Smooth muscle cell (in vitro differentiated cells): ENCODE measurements at regions not wholly inside any gene's neighbourhood (a gene's known extent, or its start where the extent isn't known, plus 50 kb on each side); places are given as distances from the start of the nearest gene placed in this dataset.

Source experiments
- DNase-seq: peaks from one replicate; lab custom pipeline; 2025; ENCODE audit not compliant: unreplicated experiment; lab: John Stamatoyannopoulos, UW
- H2AFZ ChIP-seq: fragments of 200-600 bp; sonication (generic); 2 replicates; pipeline ENCODE4 v1.6.0; 2016; ENCODE audit warnings: antibody characterized with exemption, low read depth, mild to moderate bottlenecking
- H3F3A ChIP-seq: fragments of 200-600 bp; sonication (generic); 2 replicates; pipeline ENCODE4 v1.6.0; 2017; ENCODE audit warnings: antibody characterized with exemption, low read depth
- H3K27ac ChIP-seq: fragments of 200-600 bp; sonication (generic); 2 replicates; pipeline ENCODE4 v1.5.1; 2016; ENCODE audit warnings: low read depth, mild to moderate bottlenecking
- H3K27me3 ChIP-seq: fragments of 200-600 bp; sonication (generic); 2 replicates; pipeline ENCODE4 v1.6.1; 2016; ENCODE audit warnings: low read depth, mild to moderate bottlenecking
- H3K36me3 ChIP-seq: fragments of 200-600 bp; sonication (generic); 2 replicates; pipeline ENCODE4 v1.5.1; 2016; ENCODE audit warnings: low read depth
- H3K4me1 ChIP-seq: fragments of 200-600 bp; sonication (generic); 2 replicates; pipeline ENCODE4 v1.5.1; 2016; ENCODE audit warnings: low read depth
- H3K4me2 ChIP-seq: fragments of 200-600 bp; sonication (generic); 2 replicates; pipeline ENCODE4 v1.6.0; 2016; ENCODE audit warnings: mild to moderate bottlenecking
- H3K4me3 ChIP-seq: fragments of 200-600 bp; sonication (generic); 2 replicates; pipeline ENCODE4 v1.5.1; 2016; ENCODE audit warnings: mild to moderate bottlenecking
- H3K79me2 ChIP-seq: fragments of 200-600 bp; sonication (generic); 2 replicates; pipeline ENCODE4 v1.6.0; 2016; ENCODE audit warnings: low read depth, mild to moderate bottlenecking
- H3K9ac ChIP-seq: fragments of 200-600 bp; sonication (generic); 2 replicates; pipeline ENCODE4 v1.6.0; 2016; ENCODE audit warnings: low read depth
- H3K9me3 ChIP-seq: fragments of 200-600 bp; sonication (generic); replicated peaks from 2 replicates; pipeline ENCODE4 v1.5.1; 2016; ENCODE audit warnings: low read depth
- H4K20me1 ChIP-seq: fragments of 200-600 bp; sonication (generic); 2 replicates; pipeline ENCODE4 v1.6.0; 2016; ENCODE audit warnings: low read depth
- CTCF ChIP-seq: fragments of 200-600 bp; sonication (generic); IDR thresholded peaks from 2 replicates; pipeline ENCODE4 v1.5.1; 2017; ENCODE audit warnings: borderline replicate concordance, mild to moderate bottlenecking, antibody characterized with exemption; ENCODE audit not compliant: insufficient read depth, poor library complexity, severe bottlenecking
- WGBS: methylation state at CpG from one replicate; pipeline ENCODE4 v1.1.7; 2016; ENCODE audit warnings: low lambda C conversion rate; 5-methylcytosine and 5-hydroxymethylcytosine counted together

GRCh38 chr1:209427277-209427676, 156.2 kb upstream of the CAMK1G start:
- H2AFZ ChIP-seq = no peak overlapping the region
- no peaks in the 10 kb centered on the region for H3K27me3 ChIP-seq
- no peaks in the 10 kb centered on the region for H4K20me1 ChIP-seq
- no peaks in the 10 kb centered on the region for H3K9me3 ChIP-seq
- 71% methylated on average over 7 of the region's 7 CpGs for whole genome bisulfite sequencing
- H3K36me3 ChIP-seq = no peaks in the 10 kb centered on the region
- H3K9ac ChIP-seq = no peak overlapping the region
- no peaks in the 10 kb centered on the region for H3F3A ChIP-seq
- no peaks in the 10 kb centered on the region for H3K79me2 ChIP-seq
- TF ChIP-seq CTCF = no peak
- no peak overlapping the region for H3K4me3 ChIP-seq
- H3K4me1 ChIP-seq = peaks cover 22% of the 10 kb centered on the region
- H3K27ac ChIP-seq = no peak overlapping the region
- no peak overlapping the region for H3K4me2 ChIP-seq
- no peak for DNase-seq

GRCh38 chr1:209427811-209428210, 155.7 kb upstream of the CAMK1G start:
- Histone ChIP-seq H3K9me3 (no peaks in the 10 kb centered on the region), H3K4me1 (peaks cover 26% of the 10 kb centered on the region), H4K20me1 (no peaks in the 10 kb centered on the region), H2AFZ (no peak overlapping the region), H3F3A (no peaks in the 10 kb centered on the region), H3K4me3 (no peak overlapping the region), H3K9ac (no peak overlapping the region), H3K79me2 (no peaks in the 10 kb centered on the region), H3K27me3 (no peaks in the 10 kb centered on the region), H3K36me3 (no peaks in the 10 kb centered on the region), H3K27ac (no peak overlapping the region), H3K4me2 (peak overlapping the region; percentile 3)
- WGBS = 63% methylated on average over 9 of the region's 9 CpGs
- DNase-seq = no peak
- TF ChIP-seq CTCF = no peak

- Histone ChIP-seq H3F3A (no peaks in the 10 kb centered on the region), H3K4me2 (peak overlapping the region; percentile 68), H3K79me2 (no peaks in the 10 kb centered on the region), H2AFZ (no peak overlapping the region), H3K9me3 (no peaks in the 10 kb centered on the region), H3K27me3 (no peaks in the 10 kb centered on the region), H4K20me1 (no peaks in the 10 kb centered on the region), H3K36me3 (no peaks in the 10 kb centered on the region), H3K4me1 (peaks cover 32% of the 10 kb centered on the region), H3K27ac (peak overlapping the region; percentile 52), H3K9ac (no peak overlapping the region), H3K4me3 (peak overlapping the region; percentile 40)
- WGBS = 50% methylated on average over 10 of the region's 10 CpGs
- no peak for DNase-seq
- TF ChIP-seq CTCF = no peak
Measured at GRCh38 chr1:209428241-209428921, 155.1 kb upstream of the CAMK1G start.

GRCh38 chr1:209429611-209430010, 153.9 kb upstream of the CAMK1G start:
- peaks cover 34% of the 10 kb centered on the region for H3K4me1 ChIP-seq
- peak overlapping the region; percentile 68 for H3K4me2 ChIP-seq
- no peak overlapping the region for H2AFZ ChIP-seq
- peak overlapping the region; percentile 52 for H3K27ac ChIP-seq
- H3K79me2 ChIP-seq = no peaks in the 10 kb centered on the region
- DNase-seq = no peak
- H3F3A ChIP-seq = no peaks in the 10 kb centered on the region
- no peaks in the 10 kb centered on the region for H3K9me3 ChIP-seq
- TF ChIP-seq CTCF = no peak
- no peaks in the 10 kb centered on the region for H3K27me3 ChIP-seq
- H4K20me1 ChIP-seq = no peaks in the 10 kb centered on the region
- H3K4me3 ChIP-seq = peak overlapping the region; percentile 40
- no peaks in the 10 kb centered on the region for H3K36me3 ChIP-seq
- peak overlapping the region; percentile 27 for H3K9ac ChIP-seq
